HTR-8/SVneo (cell line): ENCODE measurements at regions not wholly inside any gene's neighbourhood (a gene's known extent, or its start where the extent isn't known, plus 50 kb on each side); places are given as distances from the start of the nearest gene placed in this dataset.

Source experiments
- DNase-seq: peaks from one replicate; pipeline ENCODE4 v3.0.0; 2011; ENCODE audit warnings: low spot score, mixed read lengths; ENCODE audit not compliant: insufficient read length
- FAIRE-seq: peaks from 2 replicates; lab custom pipeline; 2011; peaks lifted over from hg19 to GRCh38; lab: Jason Lieb, UNC

DNA sequence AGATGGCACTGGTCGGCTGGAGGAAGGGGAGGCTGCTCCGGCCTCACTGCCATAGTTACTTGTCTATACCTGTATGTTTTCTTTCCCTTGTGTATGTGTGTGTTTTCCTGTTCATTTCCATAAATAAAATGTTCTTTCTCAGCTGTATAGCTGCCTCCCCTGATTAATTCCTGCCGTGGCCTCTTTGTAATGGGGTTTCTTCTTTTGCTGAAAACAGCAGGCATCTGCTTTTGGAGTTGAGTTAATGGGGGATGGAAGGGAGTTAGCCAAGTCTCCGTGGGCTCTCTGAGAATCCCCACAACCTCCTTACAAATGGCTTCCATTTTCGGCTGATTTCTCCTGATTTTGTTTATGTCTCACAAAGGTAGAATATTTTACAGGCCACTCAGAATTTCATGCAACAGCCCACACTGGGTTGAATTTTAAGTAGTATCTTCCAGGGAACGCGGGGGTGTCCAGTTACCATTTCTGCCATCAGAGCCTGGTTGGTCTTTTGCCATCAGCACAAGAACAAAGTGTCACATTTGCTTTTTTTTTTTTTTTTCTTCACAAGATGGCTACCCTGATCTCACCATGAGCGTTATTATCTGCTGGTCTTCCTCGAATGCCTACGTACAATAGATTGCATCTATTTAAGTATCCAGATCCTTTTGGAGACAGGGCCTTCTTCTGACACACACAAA is 88.1 kb upstream of the NRP1 start:
- DNase-seq (no peak), FAIRE-seq (no peak)

DNA sequence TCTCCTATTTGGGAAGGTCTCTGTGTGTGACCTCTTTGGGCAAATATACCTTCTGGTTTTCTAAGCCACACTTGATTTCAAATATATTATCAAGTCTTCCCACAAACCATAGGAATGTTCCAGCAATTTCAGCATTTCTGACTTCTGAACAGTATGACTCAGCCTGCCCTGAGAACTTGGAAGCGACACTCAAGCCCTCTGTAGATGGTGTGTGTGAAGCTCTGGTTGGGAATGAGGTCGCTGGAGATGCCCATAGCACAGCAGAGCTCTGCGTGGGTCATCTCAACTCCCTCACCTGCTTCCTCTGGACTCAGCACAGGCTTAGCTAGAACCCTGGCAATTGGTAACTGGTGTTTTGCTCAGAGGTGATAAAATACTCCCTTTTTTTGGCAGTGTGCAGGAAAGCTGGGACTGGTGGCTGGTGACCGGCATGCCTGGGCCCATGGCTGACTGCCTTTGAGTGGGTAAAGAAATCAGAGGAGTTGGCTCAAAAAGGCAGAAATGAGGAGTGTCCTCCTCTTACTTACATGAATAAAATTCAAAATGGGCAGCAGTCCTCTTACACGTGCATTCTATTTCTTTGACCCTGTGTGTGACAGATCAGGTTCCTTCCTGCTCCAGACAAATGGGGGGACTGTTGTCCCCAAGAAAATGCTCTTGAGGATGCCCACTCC is 87.5 kb upstream of the NRP1 start:
- FAIRE-seq (peak; percentile 49), DNase-seq (peak; percentile 72)

DNA sequence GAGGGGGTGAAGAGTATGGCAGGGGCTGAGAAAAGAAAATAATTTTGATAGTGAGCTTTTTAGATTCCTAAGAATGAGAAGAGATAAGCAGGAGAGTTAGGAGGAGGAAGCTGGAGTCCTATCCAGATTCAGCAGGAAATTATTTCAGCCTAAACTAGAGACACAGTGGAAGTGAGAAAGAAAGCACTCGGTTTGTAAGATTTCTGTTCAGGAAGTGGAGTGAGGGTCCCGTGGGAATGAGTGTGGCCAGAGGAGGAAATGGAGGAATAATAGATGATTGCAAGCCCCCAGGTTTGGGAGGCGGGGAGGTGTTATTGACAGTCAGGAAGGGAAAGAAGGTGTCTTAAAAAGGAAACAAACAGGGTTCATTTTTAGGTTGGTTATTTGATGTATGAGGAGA is 84.8 kb upstream of the NRP1 start:
- FAIRE-seq = no peak
- no peak for DNase-seq

DNA sequence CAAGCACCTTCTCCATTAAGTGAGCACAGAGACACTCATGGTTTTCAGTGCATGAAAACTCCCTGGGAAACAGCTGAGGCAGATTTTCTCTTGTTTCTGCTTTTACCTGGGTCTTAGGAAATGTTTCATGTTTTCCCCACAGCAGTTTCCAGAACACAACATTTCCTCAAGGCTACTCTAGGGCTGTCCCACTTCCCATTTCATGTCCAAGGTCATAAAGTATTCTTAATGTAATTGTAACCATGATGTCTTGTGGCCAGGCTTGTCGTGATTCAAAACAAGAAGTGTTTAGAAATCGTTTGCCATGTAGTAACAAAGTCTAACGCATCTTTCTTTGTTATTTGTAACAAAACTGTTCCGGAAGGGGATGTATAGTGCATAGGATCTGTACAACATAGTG is 83.8 kb upstream of the NRP1 start:
- DNase-seq (no peak), FAIRE-seq (peak; percentile 42)

DNA sequence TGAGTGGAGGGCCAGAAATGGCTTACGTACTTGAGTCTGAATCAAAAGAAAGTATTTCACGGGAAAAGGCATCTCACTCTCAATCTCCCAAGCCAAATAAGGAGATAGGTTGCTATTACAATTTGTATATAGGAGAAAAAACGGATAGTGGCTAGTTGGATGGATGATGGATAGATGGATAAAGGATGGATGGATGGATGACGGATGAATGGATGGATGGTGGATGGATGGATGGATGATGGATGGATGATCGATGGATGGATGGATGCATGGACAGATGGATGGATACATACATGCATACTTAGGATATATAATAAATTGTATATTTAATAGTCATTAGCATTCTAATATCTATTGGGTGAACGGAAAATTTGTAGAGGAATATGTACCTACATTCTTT is 82.2 kb upstream of the NRP1 start:
- FAIRE-seq = peak; percentile 20
- DNase-seq = no peak

DNA sequence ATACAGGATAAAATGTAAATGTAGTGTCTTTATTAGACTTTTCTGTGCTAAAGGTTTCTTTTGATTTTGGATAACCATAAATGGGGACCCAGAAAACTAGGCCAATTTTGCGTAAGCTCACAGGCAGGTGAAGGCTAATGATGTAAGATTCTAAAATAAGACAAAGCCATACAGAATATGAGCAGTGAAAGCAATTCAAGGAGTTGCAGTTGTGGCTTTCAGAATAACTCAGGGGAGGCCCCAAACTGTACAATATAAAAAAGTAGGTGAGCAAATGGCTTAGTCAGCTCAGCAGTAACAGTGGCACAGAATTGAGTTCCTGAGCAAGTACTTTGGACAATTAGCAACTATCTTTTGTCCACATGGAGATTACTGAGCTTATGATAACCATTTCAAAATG is 81.7 kb upstream of the NRP1 start:
- DNase-seq (no peak), FAIRE-seq (no peak)

DNA sequence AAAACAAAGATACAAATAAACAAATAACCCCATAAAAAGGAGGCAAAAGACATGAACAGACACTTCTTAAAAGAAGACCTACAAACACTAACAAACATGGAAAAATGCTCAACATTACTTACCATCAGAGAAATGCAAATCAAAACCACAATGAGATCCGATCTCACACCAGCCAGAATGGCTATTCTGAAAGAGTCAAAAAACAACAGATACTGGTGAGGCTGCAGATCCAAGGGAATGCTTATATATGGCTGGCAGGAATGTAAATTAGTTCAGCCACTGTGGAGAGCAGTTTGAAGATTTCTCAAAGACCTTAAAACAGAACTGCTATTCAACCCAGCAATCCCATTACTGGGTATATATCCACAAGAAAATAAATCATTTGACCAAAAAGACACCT is 80.4 kb upstream of the NRP1 start:
- FAIRE-seq = no peak
- DNase-seq = no peak

DNA sequence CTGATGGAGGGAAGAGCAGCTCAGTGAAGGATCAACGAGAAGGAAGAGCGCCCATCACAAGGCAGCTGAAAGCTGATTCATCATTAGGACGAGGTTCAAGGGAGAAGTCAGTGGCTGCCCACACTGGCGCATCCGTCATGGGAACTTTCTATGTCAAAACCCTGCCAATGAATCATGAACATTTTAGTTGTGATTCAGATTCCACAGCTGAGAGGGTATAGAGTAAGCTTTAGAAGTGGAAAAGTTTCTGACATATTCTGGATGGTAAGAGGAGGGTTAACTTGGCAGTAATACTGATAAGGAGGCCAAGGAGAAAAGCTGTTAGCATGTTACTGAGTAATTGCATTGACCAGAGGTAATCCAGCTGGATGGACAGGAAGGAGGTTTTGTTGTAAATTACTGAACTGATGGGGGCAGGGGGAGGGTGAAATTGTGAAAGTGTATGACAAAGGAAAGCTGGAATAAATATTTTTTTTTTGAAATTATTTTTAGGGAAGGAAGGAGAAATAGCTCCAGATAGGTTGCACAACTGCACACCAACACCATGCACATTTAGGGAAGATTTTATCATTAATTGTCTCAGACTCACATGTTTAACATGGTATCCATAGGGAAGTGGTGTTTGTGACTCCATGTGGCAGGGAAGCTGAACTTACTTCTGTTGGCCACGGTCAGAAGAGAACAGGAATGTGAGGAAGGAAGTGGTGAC is 78.3 kb upstream of the NRP1 start:
- FAIRE-seq = peak; percentile 74
- DNase-seq = peak; percentile 5

DNA sequence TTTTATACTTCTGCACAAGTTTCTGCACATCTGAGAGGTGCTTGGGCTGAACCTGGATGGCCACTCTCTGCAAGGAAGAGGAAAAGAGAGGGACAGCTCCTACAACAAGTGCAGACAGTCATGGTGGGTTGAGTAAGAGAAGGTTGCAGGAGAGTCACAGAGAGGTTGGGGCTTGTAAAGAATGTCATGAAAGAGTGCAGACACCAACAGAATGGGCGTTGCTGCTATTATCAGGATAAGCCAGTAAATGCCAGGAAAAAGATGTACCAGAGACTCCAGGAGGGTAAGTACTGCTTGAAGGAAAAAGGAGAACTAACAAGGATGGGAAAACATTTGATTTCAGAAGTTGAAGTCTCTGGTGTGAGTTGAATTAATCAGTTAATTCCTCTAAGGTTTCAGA is 77.8 kb upstream of the NRP1 start:
- no peak for FAIRE-seq
- DNase-seq = no peak

DNA sequence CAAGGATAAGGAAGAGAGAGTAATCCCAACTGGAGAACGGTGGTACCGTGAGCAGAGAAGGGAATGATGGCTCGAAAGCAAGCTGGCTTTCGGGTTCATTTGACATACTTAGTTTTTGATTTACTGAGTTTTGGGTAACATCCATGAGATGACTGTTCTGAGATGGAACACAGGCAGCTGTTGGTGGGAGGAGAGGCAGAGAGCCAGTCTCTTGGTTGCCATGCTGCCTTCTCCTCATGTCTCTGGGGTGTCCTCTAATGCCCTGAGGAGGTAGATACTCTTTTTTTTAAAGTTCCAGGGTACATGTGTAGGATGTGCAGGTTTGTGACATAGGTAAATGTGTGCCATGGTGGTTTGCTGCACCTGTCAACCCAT is 76.4 kb upstream of the NRP1 start:
- FAIRE-seq (no peak), DNase-seq (no peak)

DNA sequence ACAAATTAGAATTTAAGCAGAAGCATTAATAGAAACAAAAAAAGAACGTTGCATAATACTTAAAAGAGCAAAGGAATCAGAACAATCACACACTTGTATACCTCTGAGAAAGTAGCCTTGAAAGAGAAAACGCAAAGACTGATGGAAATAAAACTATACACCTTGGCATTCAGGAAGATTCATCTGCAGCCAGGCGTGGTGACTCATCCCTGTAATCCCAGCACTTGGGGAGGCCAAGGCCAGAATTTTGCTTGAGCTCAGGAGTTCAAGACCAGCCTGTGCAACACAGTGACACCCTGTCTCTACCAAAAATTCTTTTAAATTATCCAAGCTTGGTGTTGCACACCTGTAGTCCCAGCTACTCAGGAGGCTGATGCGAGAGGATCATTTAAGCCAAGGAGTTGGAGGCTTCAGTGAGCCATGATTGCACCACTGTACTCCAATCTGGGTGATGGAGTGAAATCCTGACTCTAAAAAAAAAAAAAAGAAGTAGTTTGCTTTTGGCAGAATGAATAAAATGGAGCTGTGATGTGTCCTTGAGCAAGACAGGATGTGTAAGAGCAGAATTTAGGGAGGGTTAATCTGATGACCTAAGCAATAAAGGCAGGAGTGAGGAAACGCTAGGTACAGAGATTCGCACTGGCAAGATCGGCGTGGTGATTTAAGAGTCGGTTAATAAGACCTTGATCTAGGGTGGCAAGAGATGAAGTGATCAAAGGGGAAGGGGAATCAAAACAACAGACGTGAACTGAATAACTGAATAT is 75.8 kb upstream of the NRP1 start:
- FAIRE-seq (no peak), DNase-seq (no peak)

DNA sequence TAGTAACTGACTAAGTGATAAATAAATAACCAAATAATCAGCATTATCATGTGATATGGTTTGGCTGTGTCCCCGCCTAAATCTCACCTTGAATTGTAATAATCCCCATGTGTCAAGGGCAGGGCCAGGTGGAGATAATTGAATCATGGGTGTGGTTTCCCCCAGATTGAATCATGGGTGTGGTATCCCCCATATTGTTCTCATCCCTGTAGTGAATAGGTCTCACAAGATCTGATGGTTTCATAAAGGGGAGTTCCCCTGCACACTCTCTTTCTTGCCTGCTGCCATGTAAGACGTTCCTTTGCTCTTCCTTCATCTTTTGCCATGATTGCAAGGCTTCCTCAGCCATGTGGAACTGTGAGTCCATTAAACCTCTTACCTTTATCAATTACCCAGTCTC is 72.1 kb upstream of the NRP1 start:
- FAIRE-seq (peak; percentile 36), DNase-seq (no peak)

DNA sequence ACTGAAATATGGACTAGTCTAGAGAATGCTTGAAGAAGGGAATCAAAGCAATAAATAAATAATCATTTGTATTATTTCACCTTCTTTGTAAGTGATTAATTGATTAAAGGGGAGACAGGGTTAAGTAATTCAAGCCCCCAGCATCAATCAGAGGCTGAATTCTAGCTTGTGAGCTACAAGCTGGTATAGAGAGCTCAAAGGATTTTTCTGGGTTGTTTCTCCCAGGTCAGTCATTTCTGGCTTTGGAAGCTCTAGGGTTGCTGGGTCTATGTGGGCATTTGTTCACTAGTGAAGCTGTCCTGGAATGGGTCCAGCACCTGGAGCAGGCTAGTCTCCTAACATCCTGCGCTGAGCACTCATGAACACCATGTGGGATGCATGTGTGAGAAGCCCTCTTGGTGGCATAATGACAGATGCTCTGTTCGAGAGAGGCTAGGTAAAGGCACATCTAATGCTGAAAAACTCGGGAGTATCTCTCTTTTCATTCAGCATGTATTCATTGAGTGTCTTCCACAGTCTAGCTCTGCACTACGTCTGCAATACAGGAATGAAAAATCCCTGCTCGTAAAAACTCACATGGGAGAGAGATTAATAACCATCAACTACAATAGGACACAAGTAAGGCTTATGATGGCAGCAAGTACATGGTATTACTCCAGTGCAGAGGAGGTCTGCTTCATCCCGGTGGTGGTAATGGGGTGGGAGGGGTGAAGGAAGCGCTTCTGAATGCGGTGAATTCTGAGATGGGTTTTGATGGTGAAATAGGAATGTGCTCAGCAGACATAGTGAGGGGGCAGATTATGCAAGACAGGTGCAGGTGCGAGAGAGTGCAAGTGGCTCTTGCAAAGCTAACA is 68.0 kb upstream of the NRP1 start:
- FAIRE-seq (no peak), DNase-seq (no peak)

DNA sequence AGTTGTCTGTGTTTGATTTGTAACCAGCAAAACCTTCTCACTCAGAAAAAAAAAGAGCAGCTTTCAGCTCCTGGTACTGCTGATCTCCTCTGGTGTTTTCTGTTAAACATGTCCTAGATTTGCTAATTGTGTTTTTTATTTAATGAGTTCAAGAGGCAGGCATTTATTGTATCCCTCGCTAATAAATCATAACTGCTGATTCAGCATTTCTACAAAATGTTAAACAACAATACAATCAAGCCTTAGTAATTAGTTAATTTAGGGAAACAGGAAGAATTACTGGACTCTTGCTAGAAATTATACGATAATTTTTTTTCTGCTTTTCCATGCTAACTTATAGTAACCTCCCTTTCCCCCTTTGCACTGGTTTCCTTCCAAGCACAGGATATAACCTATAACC is 66.8 kb upstream of the NRP1 start:
- FAIRE-seq (no peak), DNase-seq (no peak)

DNA sequence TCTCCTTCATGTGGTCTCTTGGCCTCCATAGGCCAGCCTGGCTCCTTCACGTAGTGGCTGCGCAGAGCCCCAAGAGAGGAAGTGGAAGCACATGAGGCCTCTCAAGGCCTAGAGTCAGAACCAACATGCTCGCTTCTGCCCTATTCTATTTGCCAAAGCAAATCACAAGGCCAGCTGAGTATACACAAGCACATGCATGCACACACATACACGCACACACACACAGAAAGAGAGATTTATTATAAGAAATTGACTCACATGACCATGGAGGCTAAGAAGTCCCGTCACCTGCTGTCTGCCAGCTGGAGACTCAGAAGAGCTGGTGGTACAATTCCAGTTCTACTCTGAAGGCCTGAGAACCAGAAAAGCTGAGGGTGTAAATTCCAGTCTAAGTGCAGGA is 64.3 kb upstream of the NRP1 start:
- no peak for FAIRE-seq

DNA sequence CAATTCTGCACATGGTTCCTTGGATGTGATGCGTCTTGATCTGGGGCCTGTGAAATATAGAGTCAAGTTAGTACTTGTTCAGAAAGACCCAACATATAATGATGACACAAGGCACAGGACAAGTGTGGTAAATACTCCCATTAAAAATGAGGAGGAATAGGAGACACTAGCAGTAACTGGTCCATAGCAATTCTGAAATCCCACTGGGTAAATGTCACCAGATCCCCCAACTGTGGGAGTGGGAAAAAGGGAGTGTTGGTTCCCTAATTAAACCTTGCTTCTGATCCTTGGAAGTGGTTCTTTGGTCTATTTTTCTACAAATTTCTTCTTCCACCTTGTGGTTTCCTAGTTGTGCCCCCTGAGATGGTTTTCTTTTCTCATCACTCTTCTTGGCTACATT is 62.5 kb upstream of the NRP1 start:
- DNase-seq = no peak
- FAIRE-seq = peak; percentile 20

More for the DNA sequence above, 64.3 kb upstream of the NRP1 start:
- DNase-seq = no peak

DNA sequence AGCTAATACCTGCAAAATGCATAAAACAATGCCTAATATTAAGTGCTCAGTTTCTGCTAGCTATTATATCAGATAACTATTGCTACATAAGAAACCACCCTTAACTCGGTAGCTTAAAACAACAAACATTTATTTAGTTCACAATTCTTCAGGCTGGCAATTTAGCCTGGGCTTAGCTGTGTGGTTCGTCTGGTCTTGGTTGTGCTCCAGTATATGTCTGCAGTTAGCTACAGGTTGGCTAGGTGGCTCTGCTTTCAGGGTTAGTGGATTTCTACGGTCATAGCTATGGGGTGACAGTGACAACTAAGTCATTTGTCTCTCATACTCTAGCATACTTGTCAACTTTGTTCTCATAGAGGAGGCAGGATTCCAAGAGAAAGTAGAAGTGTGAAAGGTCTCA is 61.8 kb upstream of the NRP1 start:
- no peak for DNase-seq
- FAIRE-seq = peak; percentile 55

DNA sequence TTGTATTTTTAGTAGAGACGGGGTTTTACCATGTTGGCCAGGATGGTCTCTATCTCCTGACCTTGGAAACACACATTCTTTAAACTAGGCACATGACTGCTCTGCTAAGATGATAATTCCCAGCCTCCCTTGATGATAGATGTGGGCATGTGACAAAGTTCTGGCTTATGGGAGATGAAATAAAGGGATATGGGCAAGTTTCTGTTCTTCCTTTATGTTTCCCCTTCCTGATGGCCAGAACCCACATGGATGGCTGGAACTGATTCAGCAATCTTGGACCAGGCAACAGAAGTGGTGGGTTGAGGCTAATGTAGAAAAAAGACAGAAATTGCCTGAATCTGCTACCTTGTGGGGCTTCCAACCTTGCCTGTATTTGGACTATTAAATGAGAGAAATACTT is 60.7 kb upstream of the NRP1 start:
- FAIRE-seq (no peak), DNase-seq (no peak)

DNA sequence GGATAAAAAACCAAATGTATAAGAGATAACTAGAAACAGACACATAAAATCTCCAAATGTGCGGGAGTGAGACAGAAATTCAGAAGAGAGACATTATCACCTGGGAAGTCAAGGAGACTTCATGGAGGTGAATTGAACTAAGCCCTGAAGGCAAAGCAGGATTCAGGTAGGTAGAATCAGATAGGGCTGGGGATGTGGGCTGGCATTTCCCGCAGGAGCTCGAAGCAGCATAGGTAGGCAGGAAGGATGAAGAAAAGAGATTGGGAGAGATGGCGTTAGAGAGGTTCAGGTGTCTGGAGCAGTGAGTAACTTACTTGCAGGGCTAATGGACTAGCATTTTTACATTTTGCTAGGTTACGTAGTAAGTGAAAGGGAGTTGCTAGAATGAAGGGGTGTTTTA is 58.2 kb upstream of the NRP1 start:
- DNase-seq (no peak), FAIRE-seq (no peak)
